Ovary (tissue), 3 donors: ENCODE measurements at regions not wholly inside any gene's neighbourhood (a gene's known extent, or its start where the extent isn't known, plus 50 kb on each side); places are given as distances from the start of the nearest gene placed in this dataset.

ENCODE experiments used
- POLR2A ChIP-seq: fragments of 450-650 bp; IDR thresholded peaks from one replicate; pipeline ENCODE4 v1.6.1; 2017; ENCODE audit warnings: antibody characterized with exemption, mild to moderate bottlenecking, moderate library complexity
- TF ChIP-seq, protein P1 (sequence below), 3 donors: fragments of 450-650 bp in 2 of 3; fragments of 200-600 bp in 1 of 3; IDR thresholded peaks; one replicate each; pipeline versions ENCODE4 v1.5.1 to v1.8.0; 2016 to 2022; ENCODE audit warnings: antibody characterized with exemption in 3 of 3, mild to moderate bottlenecking in 1 of 3
- donor health status: DM: no; HTN: no; CAD: no.

- TF ChIP-seq, protein P1, sequence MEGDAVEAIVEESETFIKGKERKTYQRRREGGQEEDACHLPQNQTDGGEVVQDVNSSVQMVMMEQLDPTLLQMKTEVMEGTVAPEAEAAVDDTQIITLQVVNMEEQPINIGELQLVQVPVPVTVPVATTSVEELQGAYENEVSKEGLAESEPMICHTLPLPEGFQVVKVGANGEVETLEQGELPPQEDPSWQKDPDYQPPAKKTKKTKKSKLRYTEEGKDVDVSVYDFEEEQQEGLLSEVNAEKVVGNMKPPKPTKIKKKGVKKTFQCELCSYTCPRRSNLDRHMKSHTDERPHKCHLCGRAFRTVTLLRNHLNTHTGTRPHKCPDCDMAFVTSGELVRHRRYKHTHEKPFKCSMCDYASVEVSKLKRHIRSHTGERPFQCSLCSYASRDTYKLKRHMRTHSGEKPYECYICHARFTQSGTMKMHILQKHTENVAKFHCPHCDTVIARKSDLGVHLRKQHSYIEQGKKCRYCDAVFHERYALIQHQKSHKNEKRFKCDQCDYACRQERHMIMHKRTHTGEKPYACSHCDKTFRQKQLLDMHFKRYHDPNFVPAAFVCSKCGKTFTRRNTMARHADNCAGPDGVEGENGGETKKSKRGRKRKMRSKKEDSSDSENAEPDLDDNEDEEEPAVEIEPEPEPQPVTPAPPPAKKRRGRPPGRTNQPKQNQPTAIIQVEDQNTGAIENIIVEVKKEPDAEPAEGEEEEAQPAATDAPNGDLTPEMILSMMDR (IDR thresholded peaks at IDR 0.05) = no peak
- no peak for TF ChIP-seq POLR2A
Measured at GRCh38 chr9:19698960-19699359, 89.9 kb downstream of the SLC24A2 start.
